ENCODE measurements at regions not wholly inside any gene's neighbourhood (a gene's known extent, or its start where the extent isn't known, plus 50 kb on each side); places are given as distances from the start of the nearest gene placed in this dataset.

DNA sequence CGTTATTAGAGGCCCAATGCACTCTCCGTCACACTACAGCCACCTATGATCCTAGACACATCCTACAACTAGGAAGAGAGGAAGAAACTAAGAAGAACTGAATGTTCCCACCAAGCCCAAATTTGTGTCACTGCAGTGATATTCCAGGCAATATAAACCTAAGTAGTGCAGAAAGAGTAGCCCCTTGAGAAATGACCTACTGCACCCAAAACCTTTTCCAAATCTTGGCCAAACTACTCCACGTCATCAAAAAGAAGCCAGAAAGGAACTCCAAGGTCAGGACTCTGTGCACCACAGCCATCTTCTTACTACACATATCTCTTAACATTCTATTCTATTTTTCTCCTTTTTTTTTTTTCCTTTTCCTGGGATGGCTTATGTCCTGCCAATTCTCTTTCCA is 60.2 kb downstream of the ADAMTS1 start:
- no peak for DNase-seq (ENCODE audit: low read depth in 3 of 3)

DNA sequence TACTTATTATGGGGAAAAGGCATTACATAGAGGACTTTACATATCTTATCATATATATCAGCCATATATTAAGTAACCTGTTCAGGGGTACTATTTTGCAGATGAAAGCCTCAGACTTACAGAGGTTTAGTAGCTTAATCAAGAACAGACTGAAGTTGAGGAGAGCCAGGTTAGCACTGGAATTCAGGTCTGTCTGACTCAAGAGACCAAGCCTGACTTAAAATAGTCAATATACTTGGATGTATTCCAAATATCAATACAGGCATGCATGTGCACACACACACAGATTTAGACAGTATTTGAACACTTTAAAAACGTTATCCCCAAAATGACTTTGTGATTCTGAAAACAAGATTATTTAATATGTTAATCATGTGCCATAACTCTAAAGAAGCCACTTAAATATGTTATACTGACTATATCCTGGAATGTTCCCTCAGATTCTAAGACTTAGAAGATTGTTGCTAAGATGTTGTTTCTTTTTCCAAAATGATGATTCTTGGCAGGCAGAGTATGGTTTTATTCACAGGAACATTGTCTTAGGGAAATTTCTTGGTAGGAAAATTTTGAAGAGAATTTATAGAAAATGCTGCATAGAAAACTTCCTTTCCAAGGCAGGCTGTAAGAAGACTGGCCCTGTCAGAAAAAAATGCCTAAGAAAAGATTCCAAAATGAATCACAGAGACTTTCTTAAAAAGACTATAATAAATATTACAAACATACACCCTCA is 61.6 kb downstream of the ADAMTS1 start:
- DNase-seq (ENCODE audit: low read depth in 3 of 3): no peak

DNA sequence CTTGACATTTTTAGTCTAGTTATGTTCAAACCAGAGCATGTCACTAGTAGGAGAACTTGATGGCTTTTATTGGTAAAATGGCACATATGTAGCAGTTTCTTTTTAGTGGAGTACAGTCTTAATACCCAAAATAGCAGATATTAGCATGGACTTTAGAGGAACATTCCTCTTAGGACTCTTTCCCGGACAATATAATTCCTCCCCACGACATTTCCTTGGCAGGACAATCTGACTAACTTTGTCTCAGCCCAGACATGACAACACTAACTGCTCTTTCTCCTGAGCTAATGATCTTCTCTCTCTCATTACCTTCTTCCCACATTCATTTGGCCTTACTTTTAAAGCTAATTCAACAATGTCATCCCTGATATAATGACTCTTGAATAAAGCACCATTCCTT is 62.5 kb downstream of the ADAMTS1 start:
- DNase-seq (ENCODE audit: low read depth in 3 of 3): no peak

DNA sequence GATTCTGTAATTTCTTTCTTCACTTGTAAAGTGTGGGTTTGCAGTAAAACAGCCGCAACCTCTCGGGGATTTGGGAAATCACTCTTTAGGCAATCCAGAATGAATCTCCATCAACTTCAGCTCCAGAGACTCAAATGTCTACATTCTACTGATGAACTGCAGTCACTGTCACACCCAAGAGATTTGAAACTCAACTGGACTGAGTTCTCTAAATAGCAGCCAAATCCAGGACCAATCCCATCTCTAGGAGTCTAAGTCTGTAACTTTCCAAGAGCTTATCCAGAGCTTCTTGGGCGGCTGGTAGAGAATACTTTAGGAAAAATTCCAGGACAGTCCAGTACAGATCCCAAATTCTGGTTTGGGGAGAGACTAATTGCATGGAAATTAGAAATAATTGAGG is 62.9 kb downstream of the ADAMTS1 start:
- DNase-seq (ENCODE audit: low read depth in 3 of 3): no peak

DNA sequence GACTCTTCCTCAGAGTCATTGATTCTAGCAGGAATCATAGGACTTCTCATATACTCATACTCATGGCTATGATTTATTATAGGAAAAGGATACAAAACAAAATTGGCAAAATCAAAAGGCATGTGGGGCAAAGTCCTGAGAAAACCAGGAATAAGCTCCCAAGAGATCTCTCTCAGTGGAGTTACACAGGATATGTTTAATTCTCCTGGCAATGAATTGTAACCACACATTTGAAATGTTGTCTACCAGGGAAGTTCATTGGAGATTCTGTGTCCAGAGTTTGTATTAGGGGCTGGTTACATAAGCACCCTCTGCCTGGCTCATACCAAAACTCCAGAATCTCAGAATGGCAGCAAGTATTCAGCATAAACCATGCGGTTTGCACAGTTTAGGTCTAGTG is 63.9 kb downstream of the ADAMTS1 start:
- DNase-seq (ENCODE audit: low read depth in 3 of 3): no peak

DNA sequence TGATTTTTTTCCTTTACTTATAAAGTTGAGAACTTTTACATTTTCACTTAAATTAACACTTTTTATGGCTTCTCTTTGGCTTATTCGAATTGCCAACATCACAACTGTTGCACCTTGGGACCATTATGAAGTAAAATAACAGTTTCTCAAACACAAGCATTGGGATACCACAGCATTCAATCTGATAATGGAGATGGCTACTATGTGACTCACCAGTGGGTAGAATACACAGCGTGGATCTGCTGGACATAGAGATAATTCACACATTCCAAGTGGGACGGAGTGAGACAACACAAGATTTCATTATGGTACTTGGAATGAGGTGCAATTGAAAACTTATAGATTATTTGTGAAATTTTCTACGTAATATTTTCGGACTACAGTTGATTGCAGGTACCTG is 68.0 kb downstream of the ADAMTS1 start:
- DNase-seq (ENCODE audit: low read depth in 3 of 3): no peak

DNA sequence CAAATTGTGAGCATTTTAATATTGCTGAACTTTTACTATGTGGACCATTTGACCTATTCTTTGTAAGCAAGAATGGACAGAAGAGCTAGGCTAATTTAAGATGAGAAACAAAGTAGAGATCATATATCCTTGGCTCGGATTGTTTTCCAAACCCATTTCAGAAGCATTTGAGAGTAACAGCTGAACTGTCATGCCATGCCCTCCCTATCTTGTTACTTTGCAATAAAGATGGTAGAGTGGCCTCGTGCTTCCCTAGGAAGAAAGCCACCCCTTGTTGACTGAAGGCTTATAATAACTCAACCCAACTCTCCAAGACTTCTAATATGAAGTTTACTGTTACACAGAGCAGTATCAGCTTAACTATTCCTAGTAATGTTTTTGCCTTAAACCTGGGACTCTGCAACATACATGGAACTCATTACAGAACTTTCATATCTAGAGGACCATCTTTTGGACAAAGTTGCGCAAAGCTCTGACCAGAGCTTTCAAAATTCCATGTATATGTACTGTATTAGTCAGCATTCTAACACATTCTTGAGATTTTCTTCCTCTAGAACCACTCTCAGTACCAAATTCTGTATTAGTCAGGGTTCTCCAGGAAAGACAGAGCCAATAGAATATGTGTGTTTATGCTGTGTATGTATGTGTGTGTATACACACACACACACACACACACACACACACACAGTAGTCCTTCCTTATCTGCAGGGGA is 68.7 kb downstream of the ADAMTS1 start:
- DNase-seq (ENCODE audit: low read depth in 3 of 3): no peak

DNA sequence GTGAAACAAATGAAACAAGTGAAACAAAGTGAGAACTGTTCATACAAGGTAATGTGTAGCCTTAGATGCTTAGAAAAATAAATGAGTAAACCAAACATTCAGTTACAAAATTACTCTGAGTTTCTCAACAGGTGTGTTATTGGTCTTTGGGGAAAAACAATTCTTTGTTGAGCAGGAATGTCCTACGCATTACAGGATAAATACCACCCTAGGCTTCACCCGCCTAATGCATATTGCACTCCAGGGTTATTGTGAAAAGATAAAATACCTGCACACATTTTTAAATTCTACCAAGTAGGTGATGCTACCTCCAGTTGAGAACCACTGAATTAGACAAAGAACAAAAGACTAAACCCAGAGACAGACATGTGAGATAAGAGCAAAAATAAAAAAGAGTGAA is 72.2 kb downstream of the ADAMTS1 start:
- no peak for DNase-seq (ENCODE audit: low read depth in 3 of 3)

DNA sequence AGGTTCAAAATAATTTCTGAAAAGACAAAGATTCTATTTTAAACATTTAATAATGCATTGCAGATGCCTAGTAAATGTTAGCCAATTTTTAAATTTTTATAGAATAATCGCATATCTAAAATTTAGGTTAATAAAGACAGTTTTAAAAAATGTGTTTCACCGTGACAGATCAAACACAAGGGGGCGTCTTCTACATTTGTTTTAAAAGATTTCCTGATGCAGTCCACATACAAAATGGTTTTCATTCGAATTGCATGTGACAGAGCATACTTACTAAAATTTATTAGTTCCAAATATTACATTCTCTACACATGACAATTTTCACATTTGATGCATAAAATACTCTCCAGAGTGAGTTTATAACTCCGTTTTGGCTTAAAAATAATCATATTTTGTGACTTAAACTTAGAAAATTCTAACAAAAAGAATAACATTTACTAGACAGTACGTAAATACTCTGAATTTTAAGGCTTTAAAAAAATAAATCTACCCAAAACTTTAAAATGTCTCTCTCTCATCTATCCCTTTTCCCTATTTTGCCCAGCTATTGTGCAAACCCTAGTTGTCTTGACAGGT is 75.5 kb downstream of the ADAMTS1 start:
- DNase-seq (ENCODE audit: low read depth in 3 of 3): no peak

DNA sequence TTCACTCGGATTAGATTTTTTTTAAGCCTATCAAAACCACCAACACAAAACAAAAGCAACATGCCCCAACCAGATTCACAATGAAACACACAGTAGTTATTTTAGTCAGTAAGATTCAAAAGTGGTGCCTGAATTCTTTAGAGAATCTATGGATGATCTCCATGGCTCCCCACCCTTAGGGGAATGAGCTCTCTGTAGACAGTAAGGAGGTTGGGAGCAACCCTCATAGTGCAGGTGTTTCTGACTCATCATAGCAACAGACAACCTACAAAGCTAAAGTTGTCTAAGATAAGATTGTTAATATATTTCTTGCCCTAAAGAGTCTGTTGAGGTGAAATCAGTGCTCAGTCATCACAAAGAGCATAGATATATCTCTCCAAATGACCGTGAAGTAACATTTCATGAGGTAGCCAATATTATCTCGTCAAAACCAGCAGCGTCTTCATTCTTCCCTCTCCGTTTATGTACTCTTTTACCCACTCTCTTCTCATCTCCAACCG is 78.3 kb downstream of the ADAMTS1 start:
- DNase-seq (ENCODE audit: low read depth in 3 of 3): no peak

DNA sequence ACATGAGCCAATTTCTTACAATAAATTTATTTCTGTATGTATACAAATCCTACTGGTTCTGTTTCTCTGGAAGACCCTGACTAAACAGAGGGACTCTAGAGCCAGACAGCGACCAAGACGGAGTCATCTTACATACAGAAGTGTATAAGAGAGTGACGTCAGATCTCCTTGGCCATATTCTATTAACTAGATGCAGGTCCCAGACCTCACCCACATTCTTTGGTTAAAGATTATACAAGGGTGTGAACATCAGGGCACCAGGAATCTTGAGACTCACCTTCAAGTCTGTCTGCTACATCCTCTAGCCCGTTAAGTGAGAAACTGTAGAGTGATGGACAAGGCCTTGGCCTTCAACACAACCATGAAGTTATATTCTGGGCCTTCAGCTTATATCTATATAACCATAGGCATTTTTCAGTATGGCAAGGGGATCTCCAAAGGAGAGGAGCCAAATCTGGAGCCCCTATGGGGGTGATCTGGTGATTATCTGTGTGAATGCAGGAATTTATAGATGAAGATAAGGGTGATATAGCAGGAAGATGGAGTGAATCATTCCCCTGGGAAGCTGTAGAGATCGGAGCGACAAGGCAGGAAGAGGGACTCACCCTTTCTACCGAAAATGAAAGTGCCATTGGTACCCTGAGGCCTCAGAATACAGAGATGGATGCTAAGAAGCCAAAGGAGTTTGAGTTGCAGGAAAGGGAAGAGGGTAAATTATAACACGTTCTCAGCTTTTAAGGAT is 83.9 kb downstream of the ADAMTS1 start:
- no peak for DNase-seq (ENCODE audit: low read depth in 3 of 3)

DNA sequence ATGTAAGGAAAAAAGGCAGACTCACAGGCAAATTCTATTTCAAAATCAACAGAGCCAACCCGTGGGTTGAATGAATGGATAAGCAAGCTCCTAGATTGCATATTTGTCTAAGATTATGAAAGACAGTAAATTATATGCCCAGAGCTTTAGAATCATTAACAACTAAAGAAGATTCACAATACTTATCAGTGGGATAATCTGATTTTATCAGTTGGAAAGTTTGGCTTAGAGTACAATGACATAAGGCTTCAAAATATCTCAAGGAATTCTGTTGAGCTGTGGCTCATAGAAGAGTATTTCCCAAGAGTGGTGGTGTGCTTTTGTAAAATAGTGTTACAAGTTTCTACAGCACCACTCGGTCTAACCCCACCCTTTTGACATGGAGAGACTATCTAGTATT is 85.5 kb downstream of the ADAMTS1 start:
- no peak for DNase-seq (ENCODE audit: low read depth in 3 of 3)

DNA sequence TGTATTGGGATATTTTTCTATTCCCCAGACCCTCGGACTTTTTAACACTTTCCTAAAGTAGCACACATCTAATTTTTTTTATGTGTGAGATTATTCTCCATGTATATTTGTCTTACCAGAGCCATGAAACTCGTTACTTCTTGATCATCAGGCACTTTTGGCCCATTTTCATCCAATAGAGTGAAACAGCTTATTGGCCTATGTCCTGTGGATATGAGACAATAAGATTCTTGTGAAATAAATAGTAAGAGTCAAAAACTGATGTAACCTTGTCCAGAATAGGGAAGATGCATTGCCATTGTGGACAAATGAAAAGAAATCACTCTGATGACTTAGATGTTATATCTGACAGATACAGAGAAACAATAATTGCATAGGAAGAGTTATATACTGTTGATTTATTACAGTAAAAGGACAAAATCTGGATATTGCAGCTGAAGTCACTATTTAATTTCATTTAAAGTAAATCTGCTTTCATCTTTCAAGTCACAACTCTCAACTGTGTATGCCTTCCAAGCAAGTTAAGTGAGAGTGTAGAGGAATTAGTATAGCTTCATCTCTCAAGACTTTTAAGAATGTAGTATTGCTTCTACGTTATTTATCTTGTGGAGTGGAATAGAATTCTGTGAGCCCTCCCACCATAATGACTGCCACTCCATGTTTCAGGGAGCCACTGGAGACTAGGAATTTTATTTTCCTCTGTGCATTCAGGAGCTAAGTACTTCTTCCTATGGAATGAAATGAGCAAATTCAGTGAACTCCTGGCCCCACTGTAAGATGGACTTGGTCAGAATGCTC is 86.9 kb downstream of the ADAMTS1 start:
- DNase-seq (ENCODE audit: low read depth in 3 of 3): no peak

DNA sequence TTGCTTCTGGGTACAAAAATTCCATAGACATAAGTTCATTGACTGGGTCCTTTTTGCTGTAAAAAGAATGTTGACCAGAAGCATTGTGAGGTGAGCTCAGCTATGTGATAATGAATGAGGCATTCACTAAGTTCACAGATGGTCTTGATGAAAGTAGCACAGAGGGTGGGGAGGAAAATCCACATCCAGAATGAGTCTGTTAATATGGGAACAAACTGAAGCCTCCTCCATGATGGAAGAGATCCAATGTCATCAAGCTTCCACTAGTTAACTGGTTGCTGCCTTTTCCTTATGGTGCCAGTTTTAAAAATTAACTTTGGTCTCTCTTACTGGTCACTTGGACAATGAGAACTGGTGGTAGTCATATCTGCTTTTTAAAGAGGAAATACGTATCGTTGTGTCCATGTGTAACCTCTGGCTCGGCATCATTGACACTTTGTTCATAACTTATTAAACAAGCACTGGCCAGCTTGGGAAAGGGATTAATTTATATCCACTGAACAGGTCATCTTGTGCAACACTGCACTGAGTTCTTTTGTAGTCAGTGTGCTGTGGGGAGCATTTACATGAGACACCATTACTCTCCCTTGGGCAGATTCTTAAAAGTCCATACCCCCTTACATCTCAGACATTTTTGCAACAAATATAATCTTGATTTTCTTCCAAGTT is 88.6 kb downstream of the ADAMTS1 start:
- no peak for DNase-seq (ENCODE audit: low read depth in 3 of 3)

DNA sequence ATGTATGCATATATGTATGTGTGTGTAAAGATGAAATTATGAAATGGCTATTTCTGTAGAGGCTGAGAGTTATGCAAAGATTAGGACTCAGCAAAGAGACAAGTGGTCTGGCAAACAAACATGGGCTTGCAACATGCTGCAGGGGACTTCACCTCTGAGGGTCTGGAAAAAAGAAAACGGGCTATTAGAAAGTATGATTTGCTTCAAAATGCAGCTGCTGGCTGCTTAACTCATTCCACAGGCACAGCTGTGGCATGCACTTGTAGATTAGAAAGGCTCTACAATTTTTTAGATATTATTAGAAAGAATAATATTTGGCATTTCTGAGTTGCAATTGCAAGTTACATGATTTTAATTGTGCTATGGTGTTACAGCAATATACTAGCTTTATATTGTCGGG is 90.4 kb downstream of the ADAMTS1 start:
- DNase-seq (ENCODE audit: low read depth in 3 of 3): no peak

DNA sequence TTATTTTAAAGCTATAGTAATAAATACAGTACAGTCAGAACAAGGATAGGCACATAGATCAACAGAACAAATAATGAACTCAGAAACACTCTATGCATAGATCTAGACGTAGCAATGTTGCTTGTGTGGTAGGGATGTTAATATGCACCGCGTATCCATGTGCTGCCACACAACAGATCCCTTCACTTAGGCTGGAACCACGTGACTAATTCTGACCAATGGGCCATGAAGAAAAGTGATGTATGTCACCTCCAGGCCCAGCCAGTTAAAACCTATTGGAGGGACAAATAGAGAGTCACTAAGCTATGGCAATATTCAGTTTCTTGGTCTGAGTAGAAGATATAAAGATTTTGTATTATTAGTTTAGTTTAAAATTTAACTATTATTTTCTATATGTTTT is 91.4 kb downstream of the ADAMTS1 start:
- no peak for DNase-seq (ENCODE audit: low read depth in 3 of 3)

DNA sequence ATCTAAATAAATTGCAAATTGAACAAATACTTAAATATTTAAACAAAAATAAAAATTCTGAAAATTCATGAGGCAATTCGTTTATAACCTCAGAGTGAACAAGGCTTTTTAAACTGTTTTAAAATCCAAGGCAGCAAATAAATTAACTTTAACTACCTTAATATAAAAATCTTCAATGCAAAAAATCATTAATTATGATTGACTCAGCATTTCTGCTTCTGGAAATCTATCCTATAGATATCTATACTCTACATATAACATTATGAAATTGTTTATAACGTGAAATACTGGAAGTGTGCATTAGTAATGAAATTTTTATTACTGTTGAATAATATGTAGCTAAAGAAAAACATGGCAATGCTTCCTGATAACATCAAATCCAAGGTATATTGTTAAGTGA is 92.4 kb downstream of the ADAMTS1 start:
- no peak for DNase-seq (ENCODE audit: low read depth in 3 of 3)

DNA sequence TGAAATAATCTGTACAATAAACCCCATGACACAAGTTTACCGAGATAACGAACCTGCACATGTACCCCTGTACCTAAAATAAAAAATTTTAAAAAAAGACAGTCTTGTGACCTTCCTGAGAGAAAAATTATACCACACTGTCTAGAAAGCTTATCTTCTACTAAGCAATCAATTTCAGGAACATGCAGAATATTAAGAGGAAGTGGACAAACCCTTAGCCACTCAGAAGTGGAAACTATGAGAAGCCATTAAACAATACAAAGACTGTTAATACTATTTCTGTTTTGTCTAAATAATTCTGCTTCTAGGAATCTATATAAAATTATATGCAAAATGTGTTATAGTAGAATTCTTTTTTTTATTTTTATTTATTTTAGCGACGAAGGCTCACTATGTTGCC is 93.9 kb downstream of the ADAMTS1 start:
- DNase-seq (ENCODE audit: low read depth in 3 of 3): no peak

DNA sequence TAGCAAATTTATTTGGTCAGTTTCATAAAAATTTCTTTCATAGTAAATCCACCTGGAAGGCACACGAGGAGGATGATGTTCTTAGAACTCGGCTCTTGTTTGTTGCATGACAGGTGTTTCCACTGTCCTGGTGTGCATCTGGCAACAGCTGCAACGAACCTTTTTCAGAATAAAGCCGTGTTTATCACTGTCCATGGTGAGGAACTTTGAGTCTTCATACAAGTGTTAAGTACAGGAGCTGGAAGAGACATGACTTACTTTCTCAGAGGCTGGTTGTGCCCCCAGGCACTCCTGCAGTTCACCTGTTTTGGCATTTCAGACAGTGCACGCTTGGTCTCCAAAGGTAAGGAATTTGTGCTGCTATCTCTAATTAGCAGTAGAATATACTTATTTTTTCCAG is 97.1 kb downstream of the ADAMTS1 start:
- DNase-seq (ENCODE audit: low read depth in 3 of 3): no peak

DNA sequence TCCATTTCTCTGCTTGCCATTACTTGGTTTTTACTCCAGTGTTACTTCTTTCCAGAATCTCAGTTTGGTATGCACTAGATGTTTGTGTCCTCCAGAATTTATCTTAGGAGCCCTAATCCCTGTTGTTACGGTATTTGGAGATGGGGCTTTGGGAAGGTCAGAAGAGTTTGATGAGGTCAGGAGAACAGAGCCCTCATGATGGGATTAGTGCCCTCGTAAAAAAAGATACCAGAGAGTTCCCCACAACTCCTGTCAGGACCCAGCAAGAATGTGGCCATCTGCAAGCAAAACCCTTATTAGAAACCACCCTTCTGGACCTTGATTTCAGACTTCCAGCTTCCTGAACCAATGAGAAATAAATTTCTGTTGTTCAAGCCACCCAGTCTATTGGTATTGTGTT is 98.0 kb downstream of the ADAMTS1 start:
- DNase-seq (ENCODE audit: low read depth in 3 of 3): no peak

DNA sequence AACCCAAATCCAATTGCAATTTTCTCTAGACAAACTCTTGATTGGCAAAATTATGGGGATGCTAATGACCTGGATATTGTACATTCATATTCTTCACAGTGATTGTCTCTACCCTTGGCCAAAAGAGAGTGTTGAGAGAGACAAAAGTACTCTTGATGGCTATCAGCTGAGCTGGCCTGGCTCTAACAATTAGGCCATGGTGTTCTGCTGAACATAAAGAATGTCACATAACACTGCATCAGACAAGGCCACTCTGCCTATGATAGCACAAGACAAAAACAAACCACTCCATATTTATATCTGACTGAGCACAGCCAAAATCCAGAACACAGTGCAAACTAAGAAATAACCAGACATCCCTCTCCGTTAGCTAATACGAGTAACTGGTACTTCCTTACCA is 101.7 kb downstream of the ADAMTS1 start:
- DNase-seq (ENCODE audit: low read depth in 3 of 3): no peak
